Transverse colon (tissue), 3 donors: ENCODE measurements at regions not wholly inside any gene's neighbourhood (a gene's known extent, or its start where the extent isn't known, plus 50 kb on each side); places are given as distances from the start of the nearest gene placed in this dataset.

Source experiments
- EP300 ChIP-seq: sonication (generic); formaldehyde crosslinking; IDR thresholded peaks from one replicate; pipeline ENCODE4 v1.6.1; 2017; ENCODE audit warnings: antibody characterized with exemption, low read depth
- TF ChIP-seq, protein P1 (sequence below), 5 experiments: fragments of 200-600 bp in 3 of 5; fragments of 450-650 bp in 2 of 5; sonication (generic) in 3 of 5; IDR thresholded peaks; 1 replicate in 2 of 5; 2 replicates in 3 of 5; pipeline ENCODE4 v1.5.1; 2016 to 2017; ENCODE audit warnings: antibody characterized with exemption in 5 of 5, inconsistent platforms in 3 of 5, mild to moderate bottlenecking in 2 of 5, moderate library complexity in 1 of 5

GRCh38 chr1:57791497-57791896 lies 367.6 kb upstream of the DAB1 start:
- TF ChIP-seq, protein P1, sequence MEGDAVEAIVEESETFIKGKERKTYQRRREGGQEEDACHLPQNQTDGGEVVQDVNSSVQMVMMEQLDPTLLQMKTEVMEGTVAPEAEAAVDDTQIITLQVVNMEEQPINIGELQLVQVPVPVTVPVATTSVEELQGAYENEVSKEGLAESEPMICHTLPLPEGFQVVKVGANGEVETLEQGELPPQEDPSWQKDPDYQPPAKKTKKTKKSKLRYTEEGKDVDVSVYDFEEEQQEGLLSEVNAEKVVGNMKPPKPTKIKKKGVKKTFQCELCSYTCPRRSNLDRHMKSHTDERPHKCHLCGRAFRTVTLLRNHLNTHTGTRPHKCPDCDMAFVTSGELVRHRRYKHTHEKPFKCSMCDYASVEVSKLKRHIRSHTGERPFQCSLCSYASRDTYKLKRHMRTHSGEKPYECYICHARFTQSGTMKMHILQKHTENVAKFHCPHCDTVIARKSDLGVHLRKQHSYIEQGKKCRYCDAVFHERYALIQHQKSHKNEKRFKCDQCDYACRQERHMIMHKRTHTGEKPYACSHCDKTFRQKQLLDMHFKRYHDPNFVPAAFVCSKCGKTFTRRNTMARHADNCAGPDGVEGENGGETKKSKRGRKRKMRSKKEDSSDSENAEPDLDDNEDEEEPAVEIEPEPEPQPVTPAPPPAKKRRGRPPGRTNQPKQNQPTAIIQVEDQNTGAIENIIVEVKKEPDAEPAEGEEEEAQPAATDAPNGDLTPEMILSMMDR (IDR thresholded peaks at IDR 0.05): no peak
- no peak for TF ChIP-seq EP300
